ENCODE measurements at regions not wholly inside any gene's neighbourhood (a gene's known extent, or its start where the extent isn't known, plus 50 kb on each side); places are given as distances from the start of the nearest gene placed in this dataset.

GRCh38 chr17:33528846-33529245 is 235.8 kb upstream of the ASIC2 start:
- TF ChIP-seq CTCF (IDR thresholded peaks at IDR 0.05), result no peak
- TF ChIP-seq POLR2A (IDR thresholded peaks at IDR 0.05), result no peak
- TF ChIP-seq EP300 (IDR thresholded peaks at IDR 0.05; ENCODE audit: low read depth), result no peak
- no peak for TF ChIP-seq POLR2AphosphoS5 (IDR thresholded peaks at IDR 0.05)

Measured in transverse colon (tissue), 4 donors.